HuH-7.5 (cell line): ENCODE measurements at regions not wholly inside any gene's neighbourhood (a gene's known extent, or its start where the extent isn't known, plus 50 kb on each side); places are given as distances from the start of the nearest gene placed in this dataset.
A peak's percentile ranks its signal among the peaks of the same experiment; 100 is the strongest.
"Not testable (repeated sequence)": the region's sequence is repeated elsewhere in the genome, so short reads cannot be mapped to it uniquely, and the experiment has no call there.

ENCODE experiments used
- DNase-seq: peaks from one replicate; pipeline ENCODE4 v3.0.0; 2011; ENCODE audit warnings: low spot score

DNA sequence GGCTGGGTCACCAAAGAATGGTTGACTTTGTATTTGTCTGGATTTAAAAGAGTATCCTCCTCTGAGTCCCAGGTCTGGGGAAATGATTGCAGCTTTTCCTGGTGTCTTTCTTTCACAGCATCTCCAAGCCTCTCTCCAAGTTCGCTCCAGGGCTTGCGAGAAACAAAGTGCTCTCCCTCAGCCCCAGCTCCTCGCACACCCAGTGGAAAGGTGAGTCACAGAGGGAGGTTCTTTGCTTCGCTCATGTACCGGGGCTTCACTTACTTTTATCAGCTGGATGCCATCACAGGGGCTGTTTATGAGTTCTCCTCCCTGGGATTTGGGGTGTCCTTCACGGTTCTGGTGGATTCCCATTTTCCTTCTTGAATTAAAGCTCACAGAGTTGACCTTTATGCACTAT, 252.2 kb upstream of the PLPP4 start:
- DNase-seq = no peak

DNA sequence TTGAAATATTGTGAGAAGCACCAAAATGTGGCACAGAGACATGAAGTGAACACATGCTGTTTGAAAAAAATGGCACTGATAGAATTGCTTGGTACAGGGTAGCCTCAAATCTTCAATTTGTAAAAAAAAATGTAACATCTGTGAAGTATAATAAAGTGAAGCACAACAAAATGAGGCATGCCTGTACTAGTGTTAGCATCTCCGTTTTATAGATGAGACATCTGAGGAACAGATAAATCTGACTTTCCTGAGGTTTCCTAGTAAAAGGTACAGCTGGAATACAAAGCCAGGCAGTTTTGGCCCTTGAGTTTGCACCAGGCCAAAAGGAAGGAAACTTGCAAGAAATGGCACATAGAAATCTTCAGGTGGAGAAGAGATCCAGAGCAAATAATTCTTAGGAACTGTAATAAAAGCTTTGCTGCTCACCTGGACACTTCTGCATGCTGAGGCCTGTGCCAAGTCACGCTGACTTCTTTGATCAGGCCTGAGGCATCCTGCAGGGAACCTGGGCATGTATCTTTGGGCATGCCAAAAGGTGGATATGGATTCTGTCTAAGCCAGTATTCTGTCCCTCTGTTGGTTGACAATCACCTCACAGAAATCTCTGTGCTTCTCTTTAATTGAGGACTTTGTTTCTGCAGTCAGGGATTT, 251.5 kb upstream of the PLPP4 start:
- no peak for DNase-seq

DNA sequence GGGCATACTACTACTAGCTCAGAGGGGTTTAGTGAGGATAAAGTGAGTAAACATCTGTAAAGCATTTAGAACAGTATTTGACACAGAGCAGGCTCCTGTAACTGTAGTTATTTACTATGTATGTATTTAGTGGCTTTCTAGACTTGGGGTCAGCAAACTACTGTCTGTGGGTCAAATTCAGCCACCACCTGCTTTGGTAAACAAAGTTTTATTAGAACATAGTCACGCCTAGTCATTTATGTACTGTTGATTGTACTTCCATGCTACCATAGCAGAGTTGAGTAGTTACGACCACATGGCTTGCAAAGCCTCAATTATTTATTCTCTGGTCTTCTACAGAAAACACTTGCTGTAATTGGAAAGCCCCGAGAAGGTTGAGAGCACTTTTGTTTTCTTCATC, 248.5 kb upstream of the PLPP4 start:
- no peak for DNase-seq

DNA sequence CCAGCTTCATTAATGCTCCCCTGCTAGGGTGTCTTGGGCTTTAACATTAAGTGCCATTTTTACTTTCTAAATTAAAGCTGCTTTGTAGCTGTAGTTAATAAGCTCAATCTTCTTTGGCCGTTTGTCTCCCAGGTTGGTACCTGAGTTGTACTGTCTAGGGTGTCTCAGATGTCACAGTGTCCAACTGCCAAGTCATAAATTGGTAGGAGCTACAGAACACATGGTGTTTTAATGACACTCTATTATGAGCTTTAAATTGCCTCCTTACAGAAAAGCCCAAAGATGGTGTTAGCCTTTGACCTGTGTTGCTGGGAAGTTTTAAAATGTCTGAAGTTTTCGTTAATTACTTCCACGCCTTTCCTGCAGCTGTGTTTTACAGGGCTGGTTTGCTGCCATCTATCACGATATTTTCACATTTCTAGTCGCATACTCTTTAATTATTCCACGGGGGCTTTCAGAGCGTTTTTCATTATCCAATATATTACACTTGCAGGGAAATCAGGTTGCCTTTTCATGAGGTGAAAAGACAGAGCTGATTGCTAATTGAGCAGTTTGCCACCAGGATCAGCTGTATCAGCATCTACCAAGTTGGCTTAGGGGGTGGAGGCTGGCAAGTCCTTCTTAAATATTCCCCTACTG, 247.8 kb upstream of the PLPP4 start:
- DNase-seq = no peak

DNA sequence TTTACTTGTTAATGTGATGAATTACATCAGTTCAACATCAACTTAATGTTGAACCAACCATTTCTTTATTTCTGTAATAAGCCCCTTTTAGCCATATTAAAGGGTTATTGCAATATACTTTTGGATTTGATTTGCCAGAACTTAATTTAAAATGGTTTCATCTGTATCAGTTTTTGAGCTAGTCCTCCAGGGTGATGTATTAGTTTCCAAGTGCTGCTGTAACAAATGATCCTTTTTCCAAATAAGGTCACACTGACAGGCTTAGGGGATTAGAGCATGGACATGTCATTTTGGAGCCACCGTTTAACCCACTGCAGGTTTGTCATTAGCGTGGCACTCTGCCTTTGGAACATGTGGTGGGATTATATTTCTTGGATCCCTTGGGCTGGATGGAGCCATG, 244.8 kb upstream of the PLPP4 start:
- no peak for DNase-seq

DNA sequence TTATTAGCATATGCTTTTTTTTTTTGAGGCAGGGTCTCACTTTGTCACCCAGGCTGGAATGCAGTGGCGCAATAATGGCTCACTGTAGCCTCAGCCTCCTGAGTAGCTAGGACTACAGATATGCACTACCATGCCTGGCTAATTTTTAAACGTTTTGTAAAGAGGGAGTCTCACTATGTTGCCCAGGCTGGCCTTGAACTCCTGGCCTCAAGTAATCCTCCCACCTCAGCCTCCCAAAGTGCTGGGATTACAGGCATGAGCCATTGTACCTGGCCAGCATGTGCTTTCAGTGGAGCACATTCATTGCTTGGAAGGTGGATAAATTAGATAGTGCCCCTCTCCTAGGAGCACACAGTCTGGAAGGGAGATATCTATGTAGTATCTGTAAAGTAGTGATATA, 243.7 kb upstream of the PLPP4 start:
- not testable (repeated sequence) for DNase-seq

DNA sequence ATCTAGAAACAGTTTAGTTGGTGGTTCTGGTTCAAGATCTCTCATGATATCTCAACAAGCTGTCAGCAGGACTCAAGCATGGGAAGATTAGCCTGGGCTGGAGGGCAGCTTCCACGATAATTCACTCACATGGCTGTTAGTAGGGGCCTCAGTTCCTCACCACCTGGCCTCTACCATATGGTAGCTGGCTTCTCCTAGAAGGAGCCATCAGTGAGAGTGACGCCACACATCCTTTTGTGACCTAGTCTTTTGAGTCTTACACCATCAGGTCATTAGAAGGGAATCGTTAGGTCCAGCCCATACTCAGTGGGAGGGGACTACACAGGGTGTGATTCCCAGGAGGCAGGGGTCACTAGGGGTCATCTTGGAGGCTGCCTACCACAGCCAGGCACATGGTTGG, 239.3 kb upstream of the PLPP4 start:
- DNase-seq = no peak

DNA sequence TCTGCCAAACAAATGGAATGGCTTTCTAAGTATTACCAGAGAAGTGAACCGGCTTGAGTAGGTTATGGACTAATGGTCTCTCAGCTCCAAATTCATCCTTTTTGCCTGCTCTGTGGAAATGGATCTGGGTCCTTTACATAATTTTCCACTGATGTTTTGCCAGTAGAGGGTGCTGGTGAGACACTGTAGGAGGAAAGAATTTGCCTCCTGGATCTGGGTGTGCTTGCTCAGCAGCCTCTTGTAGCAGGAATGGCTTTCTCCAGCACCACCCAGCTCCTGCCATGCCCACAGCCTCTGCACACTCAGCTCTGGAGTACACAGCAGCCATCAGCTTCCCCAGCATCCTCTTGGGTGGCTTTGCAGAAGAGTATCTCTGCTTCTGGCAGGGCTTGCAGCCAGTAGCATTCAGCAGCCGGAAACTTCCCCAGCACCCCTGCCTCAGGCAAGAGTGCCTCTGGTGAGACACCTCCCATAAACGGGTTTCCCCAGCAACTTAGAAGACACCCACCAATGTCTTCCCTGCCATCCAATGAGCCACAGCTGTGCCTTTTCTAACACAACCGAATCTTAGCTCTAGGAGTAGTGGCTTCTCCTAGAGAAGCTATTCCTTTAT, 235.0 kb upstream of the PLPP4 start:
- DNase-seq = peak; percentile 60

DNA sequence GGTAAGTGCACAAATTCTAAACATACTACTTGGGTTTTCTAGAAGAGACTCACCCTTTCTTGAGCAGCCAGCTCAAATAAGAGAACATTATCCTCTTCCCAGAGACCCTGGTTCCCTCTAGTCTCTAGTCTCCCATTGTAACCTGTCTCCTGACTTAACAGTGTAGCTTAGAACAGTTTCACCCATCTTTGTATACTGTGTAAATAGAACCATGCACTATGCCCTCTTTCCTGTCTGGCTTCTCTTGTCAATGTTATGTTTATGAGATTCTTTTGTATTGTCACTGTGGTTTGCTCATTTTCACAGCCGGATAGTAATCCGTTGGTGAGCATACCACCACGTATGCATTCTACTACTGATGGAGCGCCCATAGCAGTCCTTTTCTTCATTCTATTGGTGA, 227.4 kb upstream of the PLPP4 start:
- no peak for DNase-seq

DNA sequence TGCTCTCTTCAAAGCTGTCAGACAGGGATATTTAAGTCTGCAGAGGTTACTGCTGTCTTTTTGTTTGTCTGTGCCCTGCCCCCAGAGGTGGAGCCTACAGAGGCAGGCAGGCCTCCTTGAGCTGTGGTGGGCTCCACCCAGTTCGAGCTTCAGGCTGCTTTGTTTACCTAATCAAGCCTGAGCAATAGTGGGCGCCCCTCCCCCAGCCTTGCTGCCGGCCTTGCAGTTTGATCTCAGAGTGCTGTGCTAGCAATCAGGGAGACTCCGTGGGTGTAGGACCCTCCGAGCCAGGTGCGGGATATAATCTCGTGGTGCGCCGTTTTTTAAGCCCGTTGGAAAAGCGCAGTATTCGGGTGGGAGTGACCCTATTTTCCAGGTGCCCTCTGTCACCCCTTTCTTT, 217.3 kb upstream of the PLPP4 start:
- not testable (repeated sequence) for DNase-seq

DNA sequence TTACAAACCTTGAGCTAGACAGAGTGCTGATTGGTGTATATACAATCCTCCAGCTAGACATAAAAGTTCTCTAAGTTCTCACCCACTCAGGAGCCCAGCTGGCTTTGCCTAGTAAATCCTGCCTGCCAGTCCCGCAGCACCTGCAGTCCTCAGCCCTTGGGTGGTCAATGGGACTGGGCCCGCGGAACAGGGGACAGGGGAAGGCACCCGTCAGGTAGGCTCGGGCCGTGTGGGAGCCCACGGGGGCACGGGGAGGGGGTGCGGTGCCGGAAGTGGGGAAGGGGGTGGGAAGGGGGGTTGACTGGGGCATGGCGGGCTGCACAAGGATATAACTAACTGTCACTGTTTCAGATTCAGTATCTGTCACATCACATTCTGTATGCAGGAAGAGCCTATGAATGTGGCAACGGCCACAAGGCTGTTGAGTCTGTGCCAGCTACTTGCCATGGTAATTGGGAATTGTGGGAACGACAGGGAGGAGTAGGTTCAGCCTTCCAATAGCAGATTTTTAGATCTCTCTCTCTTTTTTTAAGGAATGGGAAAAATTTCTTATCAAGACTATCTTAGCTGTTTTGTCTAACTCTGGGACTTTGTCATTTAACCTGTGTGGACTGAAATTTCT, 205.1 kb upstream of the PLPP4 start:
- DNase-seq = no peak

DNA sequence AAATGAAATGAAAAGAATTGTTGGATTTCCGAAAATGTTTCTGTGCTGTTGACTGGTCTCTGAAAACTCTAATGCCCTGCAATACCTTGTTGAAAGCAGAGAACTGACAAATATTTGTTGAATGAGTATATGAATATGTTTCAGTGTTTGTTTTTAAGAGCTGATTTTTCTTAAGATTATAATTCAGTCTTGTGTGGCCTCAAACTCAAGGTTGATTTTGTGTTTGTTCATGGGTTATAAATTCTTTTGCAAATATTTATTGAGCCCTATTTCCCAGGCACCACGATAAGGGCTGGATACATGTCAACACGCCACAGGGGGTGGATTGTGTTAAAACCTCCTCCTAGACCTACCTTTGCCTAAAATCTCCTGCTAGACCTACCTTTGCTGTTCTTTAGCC, 203.9 kb upstream of the PLPP4 start:
- no peak for DNase-seq

DNA sequence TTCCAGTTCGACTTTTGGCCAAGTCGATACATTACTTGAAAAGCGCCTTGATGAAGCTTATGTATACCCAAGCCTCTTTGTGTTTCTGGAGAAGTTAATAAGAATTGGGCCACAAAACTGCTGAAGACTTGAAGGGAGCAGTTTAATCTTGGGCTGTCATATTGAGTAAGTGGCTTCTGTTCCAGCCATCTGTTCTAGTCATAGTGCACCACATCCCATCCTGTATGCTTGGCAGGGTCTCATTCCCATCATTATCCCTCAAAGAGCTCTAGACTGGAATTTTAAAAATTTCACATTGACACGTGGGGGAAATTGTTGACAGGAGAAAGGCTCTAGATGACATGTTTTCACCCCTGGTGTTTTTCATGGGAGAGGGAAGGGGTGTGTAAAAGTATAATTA, 196.6 kb upstream of the PLPP4 start:
- DNase-seq = no peak

DNA sequence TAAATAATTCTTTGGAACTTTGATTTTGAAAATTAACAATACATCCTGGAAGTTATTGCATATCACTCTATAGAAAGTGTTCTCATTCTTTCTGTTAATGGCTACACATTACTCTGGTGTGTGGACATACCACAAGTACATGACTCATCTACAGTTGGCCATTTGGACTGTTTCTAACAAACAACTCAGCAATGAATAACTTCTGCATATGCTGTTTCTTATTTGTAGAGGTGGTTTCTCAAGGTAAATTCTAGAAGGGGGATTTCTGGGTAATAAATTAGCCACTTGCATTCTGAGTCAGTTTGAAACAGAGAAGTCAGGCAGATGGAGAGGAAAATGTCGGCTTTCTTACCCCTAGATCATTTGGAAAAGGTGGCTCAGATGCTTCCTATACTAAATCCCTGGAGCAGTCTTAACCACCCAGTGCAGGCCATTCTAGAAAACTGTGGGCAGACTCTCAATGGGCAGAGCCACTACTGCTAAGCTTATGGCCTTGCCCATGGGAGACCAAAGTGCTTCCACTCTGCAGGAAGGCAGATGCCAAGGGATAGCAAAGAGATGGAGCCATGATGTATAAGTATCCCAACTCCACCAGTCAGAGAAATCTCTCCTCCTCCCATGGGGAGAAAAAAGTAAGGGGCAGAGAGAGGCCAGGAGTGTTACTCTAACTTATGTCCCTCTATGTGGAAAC, 194.0 kb upstream of the PLPP4 start:
- DNase-seq = no peak

DNA sequence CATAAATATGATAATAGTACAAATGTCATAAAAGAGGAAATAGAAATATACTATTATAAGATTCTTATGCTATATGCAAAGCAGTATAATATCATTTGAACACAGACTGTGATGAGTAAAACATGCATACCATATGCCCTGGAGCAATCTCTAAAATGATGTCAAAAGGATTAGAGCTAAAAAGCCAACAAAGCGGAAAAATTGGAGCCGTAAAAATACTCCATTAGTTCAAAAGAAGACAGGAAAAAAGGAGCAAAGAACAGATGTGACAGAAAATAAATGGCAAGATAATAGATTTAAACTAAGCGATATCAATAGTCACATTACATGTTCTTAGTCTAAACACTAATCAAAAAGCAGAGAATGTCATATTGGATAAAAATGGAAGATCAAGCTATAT, 191.0 kb upstream of the PLPP4 start:
- no peak for DNase-seq

DNA sequence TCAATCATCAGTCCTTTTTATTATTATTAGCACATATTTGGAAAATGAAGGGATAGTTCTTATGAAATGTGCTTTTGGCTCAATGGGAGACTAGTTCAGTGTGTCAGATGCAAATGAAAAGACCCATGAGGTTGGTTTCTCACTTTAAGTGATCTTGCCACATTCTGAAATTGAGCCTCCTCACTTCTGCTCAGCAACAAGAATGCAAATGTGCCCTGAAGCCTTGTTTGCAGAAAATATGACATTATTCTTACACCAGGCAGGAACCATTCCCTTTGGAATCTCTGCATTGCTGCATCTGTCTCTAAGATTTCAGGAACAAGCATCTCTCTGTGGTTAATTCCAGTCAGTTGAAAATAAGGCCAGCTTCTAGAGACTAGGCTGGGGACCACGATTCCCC, 186.1 kb upstream of the PLPP4 start:
- no peak for DNase-seq

DNA sequence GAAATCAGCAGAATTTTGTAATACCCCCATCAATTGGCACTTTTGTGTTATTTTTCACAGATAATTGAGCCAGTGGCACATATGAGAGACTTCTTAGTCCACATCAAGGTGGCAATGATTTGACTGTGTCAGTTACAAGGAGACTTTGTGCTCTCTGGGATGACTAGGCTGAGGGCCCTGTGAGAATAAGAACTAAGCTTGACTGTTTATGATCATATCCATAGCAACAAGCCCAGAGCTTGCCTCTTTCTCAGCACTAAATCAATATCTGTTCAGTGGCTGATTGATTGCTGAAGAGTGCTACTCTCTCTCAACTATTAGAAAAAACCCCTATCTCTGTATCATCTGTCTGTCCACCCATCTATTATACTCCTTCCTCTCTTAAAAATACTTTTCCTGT, 185.3 kb upstream of the PLPP4 start:
- DNase-seq = no peak

DNA sequence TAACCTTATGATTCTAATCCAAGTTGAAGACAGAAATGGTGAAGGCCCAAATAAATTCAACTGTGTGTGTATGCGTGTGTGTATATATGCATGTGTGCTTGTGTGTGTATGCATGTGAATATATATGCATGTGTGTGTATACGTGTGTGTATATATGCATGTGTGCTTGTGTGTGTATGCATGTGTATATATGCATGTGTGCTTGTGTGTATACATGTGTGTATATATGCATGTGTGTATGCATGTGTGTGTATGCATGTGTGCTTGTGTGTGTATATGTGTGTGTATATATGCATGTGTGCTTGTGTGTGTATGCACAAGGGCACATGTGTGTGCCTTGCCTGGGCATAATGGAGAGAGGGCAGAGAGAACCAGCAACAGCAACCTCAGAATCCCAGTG, 184.7 kb upstream of the PLPP4 start:
- no peak for DNase-seq

DNA sequence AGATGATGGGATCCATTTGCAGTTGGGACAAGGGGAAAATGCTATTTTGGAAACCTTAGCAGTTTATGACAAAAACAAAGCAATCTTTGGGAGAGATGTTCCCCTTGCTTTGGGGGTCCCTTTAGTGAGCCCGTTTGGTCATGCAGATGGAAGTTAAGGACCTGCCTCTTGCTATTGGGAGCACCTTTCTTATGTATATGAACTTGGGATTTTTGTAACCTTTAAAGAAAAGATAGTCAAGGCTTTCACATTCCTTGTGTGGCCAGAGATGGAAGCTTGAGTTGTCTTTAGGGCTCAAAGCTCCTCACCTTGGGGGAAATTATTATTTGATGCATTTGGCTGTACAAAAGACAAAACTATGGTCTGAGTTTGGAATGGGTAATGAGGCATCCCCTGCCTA, 179.0 kb upstream of the PLPP4 start:
- DNase-seq = no peak

DNA sequence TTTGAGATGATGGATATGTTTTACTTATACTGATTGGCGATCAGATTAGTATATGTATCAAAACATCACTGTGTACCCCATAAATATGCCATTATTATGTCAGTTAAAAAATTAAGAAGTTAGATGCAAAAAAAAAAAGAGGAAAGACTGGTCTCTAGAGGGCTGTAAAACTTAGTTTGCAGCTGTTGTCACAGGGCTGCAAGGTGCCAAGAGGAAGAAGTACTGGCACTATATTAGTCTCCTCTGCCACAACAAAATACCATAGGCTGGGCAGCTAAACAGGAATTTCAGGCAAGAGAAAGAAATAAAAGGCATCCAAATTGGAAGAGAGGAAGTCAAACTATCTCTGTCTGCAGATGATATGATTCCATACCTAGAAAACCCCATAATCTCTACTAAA, 177.8 kb upstream of the PLPP4 start:
- DNase-seq = no peak

DNA sequence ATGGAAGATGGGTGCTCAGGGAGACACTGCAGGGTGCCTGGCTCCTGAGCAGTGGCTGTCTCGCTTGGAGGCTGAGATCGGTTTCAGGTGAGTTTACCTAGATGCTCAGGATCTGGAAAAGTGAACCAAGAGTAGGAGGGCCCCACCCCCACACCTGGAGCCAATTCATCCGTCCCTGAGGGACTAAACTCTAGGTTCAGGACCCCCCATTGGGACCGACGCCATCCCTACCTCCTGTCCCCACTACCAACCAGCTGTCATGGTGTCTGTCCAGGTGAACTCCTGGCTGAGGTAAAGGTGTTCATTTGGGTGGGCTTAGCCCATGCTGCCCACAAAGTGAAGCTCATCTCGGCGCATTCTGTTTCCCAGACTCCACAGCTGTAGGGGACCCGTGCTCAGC, 174.6 kb upstream of the PLPP4 start:
- DNase-seq = no peak

DNA sequence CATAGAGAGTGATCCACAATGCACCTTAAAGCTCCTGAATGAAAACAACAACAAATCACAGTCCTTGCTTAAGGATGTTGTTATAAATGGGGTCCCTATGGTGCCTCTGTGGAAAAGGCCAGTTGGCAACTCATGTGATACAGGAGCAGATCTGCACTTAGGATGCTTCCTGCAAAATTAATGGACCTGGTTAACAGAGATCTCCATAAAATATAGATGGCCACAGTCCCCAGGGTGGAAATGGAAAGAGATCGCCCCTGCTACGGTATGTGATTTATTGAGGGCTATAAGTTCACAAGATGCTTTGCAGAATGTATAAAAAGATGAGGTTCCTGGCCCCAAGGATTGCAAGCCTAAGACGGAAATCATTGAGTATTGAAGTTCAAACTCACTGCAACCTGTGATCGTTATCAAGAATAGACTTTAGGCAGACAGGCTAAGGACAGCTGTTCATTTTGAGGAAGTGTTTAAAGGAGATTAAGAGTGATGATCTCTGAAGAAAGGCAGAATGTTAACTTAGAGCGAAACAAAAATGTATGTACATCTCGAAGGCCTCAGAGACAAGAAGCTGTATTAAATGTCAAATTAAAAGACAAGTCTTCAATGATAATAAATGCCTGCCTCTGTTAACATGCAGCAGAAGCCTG, 174.1 kb upstream of the PLPP4 start:
- DNase-seq = no peak
